ENCODE measurements at regions not wholly inside any gene's neighbourhood (a gene's known extent, or its start where the extent isn't known, plus 50 kb on each side); places are given as distances from the start of the nearest gene placed in this dataset.
"Not testable (repeated sequence)": the region's sequence is repeated elsewhere in the genome, so short reads cannot be mapped to it uniquely, and the experiment has no call there.

GRCh38 chr2:116190684-116191083 lies 1623.8 kb upstream of the DDX18 start:
- H3K27me3 ChIP-seq (ENCODE audit: control insufficient read depth, insufficient read depth, low read length); H3K27ac ChIP-seq (ENCODE audit: low read depth, low read length); H3K4me3 ChIP-seq (ENCODE audit: low read depth, low read length); H3K4me1 ChIP-seq (ENCODE audit: control insufficient read depth, insufficient read depth, low read length); H3K9ac ChIP-seq (ENCODE audit: low read length); H3K36me3 ChIP-seq (ENCODE audit: control insufficient read depth, insufficient read depth, low read length): not testable (repeated sequence)
- H3K9me3 ChIP-seq (ENCODE audit: control insufficient read depth, insufficient read depth, low read depth, low read length) = peaks cover 19% of the 10 kb centered on the region

- H3K9me3 ChIP-seq (ENCODE audit: control insufficient read depth, insufficient read depth, low read depth, low read length) = peaks cover 8% of the 10 kb centered on the region; the same call in 1 of the 2 replicates
- H3K36me3 ChIP-seq (ENCODE audit: control insufficient read depth, insufficient read depth, low read length) = no peaks in the 10 kb centered on the region
- no peak overlapping the region for H3K4me3 ChIP-seq (ENCODE audit: low read depth, low read length)
- H3K9ac ChIP-seq (ENCODE audit: low read length) = no peak overlapping the region
- H3K27me3 ChIP-seq (ENCODE audit: control insufficient read depth, insufficient read depth, low read length) = no peaks in the 10 kb centered on the region
- H3K4me1 ChIP-seq (ENCODE audit: control insufficient read depth, insufficient read depth, low read length) = no peaks in the 10 kb centered on the region
- no peak overlapping the region for H3K27ac ChIP-seq (ENCODE audit: low read depth, low read length)
Observed at GRCh38 chr2:116200086-116200485, 1614.4 kb upstream of the DDX18 start.

- Histone ChIP-seq H3K4me3 (ENCODE audit: low read depth, low read length) (no peak overlapping the region), H3K27ac (ENCODE audit: low read depth, low read length) (no peak overlapping the region), H3K27me3 (ENCODE audit: control insufficient read depth, insufficient read depth, low read length) (no peaks in the 10 kb centered on the region), H3K4me1 (ENCODE audit: control insufficient read depth, insufficient read depth, low read length) (peaks cover 3% of the 10 kb centered on the region; the same call in 1 of the 2 replicates), H3K36me3 (ENCODE audit: control insufficient read depth, insufficient read depth, low read length) (no peaks in the 10 kb centered on the region), H3K9ac (ENCODE audit: low read length) (no peak overlapping the region), H3K9me3 (ENCODE audit: control insufficient read depth, insufficient read depth, low read depth, low read length) (no peaks in the 10 kb centered on the region)
Observed at GRCh38 chr2:116211719-116212118, 1602.8 kb upstream of the DDX18 start.

GRCh38 chr2:116222793-116223192 lies 1591.7 kb upstream of the DDX18 start:
- no peaks in the 10 kb centered on the region for H3K36me3 ChIP-seq (ENCODE audit: control insufficient read depth, insufficient read depth, low read length)
- no peak overlapping the region for H3K27ac ChIP-seq (ENCODE audit: low read depth, low read length)
- H3K4me3 ChIP-seq (ENCODE audit: low read depth, low read length) = no peak overlapping the region
- no peaks in the 10 kb centered on the region for H3K4me1 ChIP-seq (ENCODE audit: control insufficient read depth, insufficient read depth, low read length)
- H3K9ac ChIP-seq (ENCODE audit: low read length) = no peak overlapping the region
- no peaks in the 10 kb centered on the region for H3K27me3 ChIP-seq (ENCODE audit: control insufficient read depth, insufficient read depth, low read length)
- no peaks in the 10 kb centered on the region for H3K9me3 ChIP-seq (ENCODE audit: control insufficient read depth, insufficient read depth, low read depth, low read length)

GRCh38 chr2:116223912-116224311 lies 1590.6 kb upstream of the DDX18 start:
- no peak overlapping the region for H3K27ac ChIP-seq (ENCODE audit: low read depth, low read length)
- H3K27me3 ChIP-seq (ENCODE audit: control insufficient read depth, insufficient read depth, low read length) = no peaks in the 10 kb centered on the region
- no peaks in the 10 kb centered on the region for H3K4me1 ChIP-seq (ENCODE audit: control insufficient read depth, insufficient read depth, low read length)
- no peaks in the 10 kb centered on the region for H3K36me3 ChIP-seq (ENCODE audit: control insufficient read depth, insufficient read depth, low read length)
- no peak overlapping the region for H3K9ac ChIP-seq (ENCODE audit: low read length)
- H3K9me3 ChIP-seq (ENCODE audit: control insufficient read depth, insufficient read depth, low read depth, low read length) = no peaks in the 10 kb centered on the region
- H3K4me3 ChIP-seq (ENCODE audit: low read depth, low read length) = no peak overlapping the region

GRCh38 chr2:116224610-116225009 lies 1589.9 kb upstream of the DDX18 start:
- Histone ChIP-seq H3K27ac (ENCODE audit: low read depth, low read length) (no peak overlapping the region), H3K4me3 (ENCODE audit: low read depth, low read length) (no peak overlapping the region)

GRCh38 chr2:116238511-116238910 lies 1576.0 kb upstream of the DDX18 start:
- no peak overlapping the region for H3K9ac ChIP-seq (ENCODE audit: low read length)
- no peaks in the 10 kb centered on the region for H3K9me3 ChIP-seq (ENCODE audit: control insufficient read depth, insufficient read depth, low read depth, low read length)
- H3K4me3 ChIP-seq (ENCODE audit: low read depth, low read length) = no peak overlapping the region
- no peak overlapping the region for H3K27ac ChIP-seq (ENCODE audit: low read depth, low read length)
- H3K27me3 ChIP-seq (ENCODE audit: control insufficient read depth, insufficient read depth, low read length) = no peaks in the 10 kb centered on the region
- no peaks in the 10 kb centered on the region for H3K36me3 ChIP-seq (ENCODE audit: control insufficient read depth, insufficient read depth, low read length)
- H3K4me1 ChIP-seq (ENCODE audit: control insufficient read depth, insufficient read depth, low read length) = peaks cover 7% of the 10 kb centered on the region; the same call in 1 of the 2 replicates

More at GRCh38 chr2:116224610-116225009, 1589.9 kb upstream of the DDX18 start:
- H3K4me1 ChIP-seq (ENCODE audit: control insufficient read depth, insufficient read depth, low read length) = no peaks in the 10 kb centered on the region
- no peaks in the 10 kb centered on the region for H3K9me3 ChIP-seq (ENCODE audit: control insufficient read depth, insufficient read depth, low read depth, low read length)
- H3K36me3 ChIP-seq (ENCODE audit: control insufficient read depth, insufficient read depth, low read length) = no peaks in the 10 kb centered on the region
- H3K9ac ChIP-seq (ENCODE audit: low read length) = no peak overlapping the region
- H3K27me3 ChIP-seq (ENCODE audit: control insufficient read depth, insufficient read depth, low read length) = no peaks in the 10 kb centered on the region

GRCh38 chr2:116250376-116250775 lies 1564.1 kb upstream of the DDX18 start:
- no peaks in the 10 kb centered on the region for H3K4me1 ChIP-seq (ENCODE audit: control insufficient read depth, insufficient read depth, low read length)
- peaks cover 13% of the 10 kb centered on the region for H3K9me3 ChIP-seq (ENCODE audit: control insufficient read depth, insufficient read depth, low read depth, low read length)
- H3K4me3 ChIP-seq (ENCODE audit: low read depth, low read length) = no peak overlapping the region

GRCh38 chr2:116264872-116265271 lies 1549.6 kb upstream of the DDX18 start:
- Histone ChIP-seq H3K36me3 (ENCODE audit: control insufficient read depth, insufficient read depth, low read length) (no peaks in the 10 kb centered on the region), H3K4me3 (ENCODE audit: low read depth, low read length) (no peak overlapping the region), H3K27me3 (ENCODE audit: control insufficient read depth, insufficient read depth, low read length) (no peaks in the 10 kb centered on the region), H3K27ac (ENCODE audit: low read depth, low read length) (no peak overlapping the region), H3K4me1 (ENCODE audit: control insufficient read depth, insufficient read depth, low read length) (no peaks in the 10 kb centered on the region), H3K9me3 (ENCODE audit: control insufficient read depth, insufficient read depth, low read depth, low read length) (peaks cover 35% of the 10 kb centered on the region), H3K9ac (ENCODE audit: low read length) (no peak overlapping the region)

More at GRCh38 chr2:116250376-116250775, 1564.1 kb upstream of the DDX18 start:
- H3K27ac ChIP-seq (ENCODE audit: low read depth, low read length) = no peak overlapping the region
- no peaks in the 10 kb centered on the region for H3K36me3 ChIP-seq (ENCODE audit: control insufficient read depth, insufficient read depth, low read length)
- no peak overlapping the region for H3K9ac ChIP-seq (ENCODE audit: low read length)
- H3K27me3 ChIP-seq (ENCODE audit: control insufficient read depth, insufficient read depth, low read length) = no peaks in the 10 kb centered on the region

- H3K9me3 ChIP-seq (ENCODE audit: control insufficient read depth, insufficient read depth, low read depth, low read length) = peaks cover 8% of the 10 kb centered on the region; the same call in 1 of the 2 replicates
- H3K9ac ChIP-seq (ENCODE audit: low read length) = no peak overlapping the region
- no peak overlapping the region for H3K4me3 ChIP-seq (ENCODE audit: low read depth, low read length)
- no peaks in the 10 kb centered on the region for H3K27me3 ChIP-seq (ENCODE audit: control insufficient read depth, insufficient read depth, low read length)
- H3K27ac ChIP-seq (ENCODE audit: low read depth, low read length) = no peak overlapping the region
- H3K4me1 ChIP-seq (ENCODE audit: control insufficient read depth, insufficient read depth, low read length) = no peaks in the 10 kb centered on the region
- H3K36me3 ChIP-seq (ENCODE audit: control insufficient read depth, insufficient read depth, low read length) = no peaks in the 10 kb centered on the region
Observed at GRCh38 chr2:116269040-116269439, 1545.5 kb upstream of the DDX18 start.

- Histone ChIP-seq H3K36me3 (ENCODE audit: control insufficient read depth, insufficient read depth, low read length) (no peaks in the 10 kb centered on the region), H3K27me3 (ENCODE audit: control insufficient read depth, insufficient read depth, low read length) (no peaks in the 10 kb centered on the region), H3K4me3 (ENCODE audit: low read depth, low read length) (no peak overlapping the region), H3K4me1 (ENCODE audit: control insufficient read depth, insufficient read depth, low read length) (no peaks in the 10 kb centered on the region), H3K9me3 (ENCODE audit: control insufficient read depth, insufficient read depth, low read depth, low read length) (no peaks in the 10 kb centered on the region), H3K9ac (ENCODE audit: low read length) (no peak overlapping the region), H3K27ac (ENCODE audit: low read depth, low read length) (no peak overlapping the region)
Observed at GRCh38 chr2:116304328-116304727, 1510.2 kb upstream of the DDX18 start.

- Histone ChIP-seq H3K9me3 (ENCODE audit: control insufficient read depth, insufficient read depth, low read depth, low read length) (no peaks in the 10 kb centered on the region), H3K27ac (ENCODE audit: low read depth, low read length) (no peak overlapping the region), H3K27me3 (ENCODE audit: control insufficient read depth, insufficient read depth, low read length) (no peaks in the 10 kb centered on the region), H3K36me3 (ENCODE audit: control insufficient read depth, insufficient read depth, low read length) (no peaks in the 10 kb centered on the region), H3K4me1 (ENCODE audit: control insufficient read depth, insufficient read depth, low read length) (peaks cover 14% of the 10 kb centered on the region), H3K4me3 (ENCODE audit: low read depth, low read length) (no peak overlapping the region), H3K9ac (ENCODE audit: low read length) (no peak overlapping the region)
Observed at GRCh38 chr2:116317111-116317510, 1497.4 kb upstream of the DDX18 start.

Data from HUES6 (cell line).